Mucosa of rectum (tissue), 2 donors: ENCODE measurements at regions not wholly inside any gene's neighbourhood (a gene's known extent, or its start where the extent isn't known, plus 50 kb on each side); places are given as distances from the start of the nearest gene placed in this dataset.
"Not testable (repeated sequence)": the region's sequence is repeated elsewhere in the genome, so short reads cannot be mapped to it uniquely, and the experiment has no call there.

ENCODE experiments used
- H3K27ac ChIP-seq, 2 donors: one replicate each; pipeline ENCODE4 v1.7.0; 2013; ENCODE audit warnings: inconsistent platforms in 2 of 2, low read depth in 2 of 2, low read length in 2 of 2
- H3K27me3 ChIP-seq, 2 donors: one replicate each; pipeline ENCODE4 v1.7.0; 2013; ENCODE audit warnings: low read length in 2 of 2; ENCODE audit not compliant: control insufficient read depth in 2 of 2, insufficient read depth in 2 of 2
- H3K36me3 ChIP-seq, 2 donors: one replicate each; pipeline ENCODE4 v1.7.0; 2013; ENCODE audit warnings: low read length in 2 of 2; ENCODE audit not compliant: control insufficient read depth in 2 of 2, insufficient read depth in 2 of 2
- H3K4me1 ChIP-seq, 2 donors: one replicate each; pipeline ENCODE4 v1.7.0; 2013; ENCODE audit warnings: low read length in 2 of 2, mild to moderate bottlenecking in 1 of 2; ENCODE audit not compliant: control insufficient read depth in 2 of 2, insufficient read depth in 2 of 2
- H3K4me3 ChIP-seq, 2 donors: one replicate each; pipeline ENCODE4 v1.7.0; 2013; ENCODE audit warnings: low read length in 2 of 2
- H3K9ac ChIP-seq, 2 donors: one replicate each; pipeline ENCODE4 v1.7.0; 2013; ENCODE audit warnings: low read length in 2 of 2, low read depth in 1 of 2, mild to moderate bottlenecking in 1 of 2
- H3K9me3 ChIP-seq, 2 donors: one replicate each; pipeline ENCODE4 v1.7.0; 2013; ENCODE audit warnings: low read length in 2 of 2; ENCODE audit not compliant: control insufficient read depth in 2 of 2
- donor health status: healthy.
- donor health status: Normal muscosa, but diverticular disease.

GRCh38 chr7:116371536-116371935 lies 128.0 kb upstream of the CAV2 start:
- not testable (repeated sequence) for H3K36me3 ChIP-seq, H3K27me3 ChIP-seq, H3K4me3 ChIP-seq, H3K4me1 ChIP-seq, H3K9ac ChIP-seq, H3K9me3 ChIP-seq, H3K27ac ChIP-seq

GRCh38 chr7:116373229-116373628 lies 126.3 kb upstream of the CAV2 start:
- H3K27me3 ChIP-seq, H3K4me3 ChIP-seq, H3K27ac ChIP-seq, H3K36me3 ChIP-seq, H3K4me1 ChIP-seq, H3K9ac ChIP-seq, H3K9me3 ChIP-seq: not testable (repeated sequence)

GRCh38 chr7:116377721-116378120 lies 121.8 kb upstream of the CAV2 start:
- Histone ChIP-seq H3K4me1 (no peaks in the 10 kb centered on the region), H3K27ac (no peak overlapping the region), H3K4me3 (no peak overlapping the region), H3K9ac (no peak overlapping the region), H3K9me3 (no peaks in the 10 kb centered on the region), H3K27me3 (no peaks in the 10 kb centered on the region), H3K36me3 (no peaks in the 10 kb centered on the region)

- no peak overlapping the region for H3K9ac ChIP-seq
- H3K9me3 ChIP-seq, result no peaks in the 10 kb centered on the region
- no peaks in the 10 kb centered on the region for H3K27me3 ChIP-seq
- no peaks in the 10 kb centered on the region for H3K36me3 ChIP-seq
- no peaks in the 10 kb centered on the region for H3K4me1 ChIP-seq
- H3K4me3 ChIP-seq, result no peak overlapping the region
- H3K27ac ChIP-seq, result no peak overlapping the region
Measured at GRCh38 chr7:116380025-116380424, 119.5 kb upstream of the CAV2 start.

- no peaks in the 10 kb centered on the region for H3K4me1 ChIP-seq
- H3K4me3 ChIP-seq, result no peak overlapping the region
- H3K27me3 ChIP-seq, result no peaks in the 10 kb centered on the region
- no peak overlapping the region for H3K9ac ChIP-seq
- no peak overlapping the region for H3K27ac ChIP-seq
- no peaks in the 10 kb centered on the region for H3K9me3 ChIP-seq
- H3K36me3 ChIP-seq, result no peaks in the 10 kb centered on the region
Measured at GRCh38 chr7:116382375-116382774, 117.2 kb upstream of the CAV2 start.

- no peak overlapping the region for H3K9ac ChIP-seq
- H3K27ac ChIP-seq, result no peak overlapping the region
Measured at GRCh38 chr7:116384936-116385635, 114.5 kb upstream of the CAV2 start.

GRCh38 chr7:116386674-116387073 lies 112.9 kb upstream of the CAV2 start:
- Histone ChIP-seq H3K27ac (no peak overlapping the region), H3K36me3 (no peaks in the 10 kb centered on the region), H3K9ac (no peak overlapping the region), H3K4me1 (no peaks in the 10 kb centered on the region), H3K4me3 (no peak overlapping the region), H3K27me3 (no peaks in the 10 kb centered on the region), H3K9me3 (no peaks in the 10 kb centered on the region)

More at GRCh38 chr7:116384936-116385635, 114.5 kb upstream of the CAV2 start:
- Histone ChIP-seq H3K4me3 (no peak overlapping the region), H3K27me3 (no peaks in the 10 kb centered on the region), H3K9me3 (no peaks in the 10 kb centered on the region), H3K36me3 (no peaks in the 10 kb centered on the region), H3K4me1 (no peaks in the 10 kb centered on the region)

DNA sequence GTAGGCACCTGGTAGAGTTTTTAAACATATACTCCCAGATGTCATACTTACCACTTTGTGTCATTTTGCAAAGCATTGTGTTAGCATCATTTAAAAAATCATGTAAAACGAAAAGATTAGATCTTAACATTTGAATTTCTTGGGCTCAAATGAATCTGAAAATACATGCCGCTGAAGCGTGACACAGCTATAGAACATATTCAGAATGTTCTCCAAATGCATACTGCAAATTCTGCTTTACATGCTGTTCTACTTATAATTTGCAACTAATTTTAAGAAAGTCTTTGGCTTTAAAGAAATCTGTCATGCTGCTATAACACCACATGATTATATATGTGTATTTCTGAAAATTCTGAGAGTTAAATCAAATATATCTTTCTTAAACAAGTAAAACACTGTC lies 109.2 kb upstream of the CAV2 start:
- H3K4me3 ChIP-seq, result no peak overlapping the region
- H3K9ac ChIP-seq, result no peak overlapping the region
- H3K4me1 ChIP-seq, result no peaks in the 10 kb centered on the region
- H3K27me3 ChIP-seq, result no peaks in the 10 kb centered on the region
- H3K27ac ChIP-seq, result no peak overlapping the region
- H3K9me3 ChIP-seq, result no peaks in the 10 kb centered on the region
- no peaks in the 10 kb centered on the region for H3K36me3 ChIP-seq

GRCh38 chr7:116392806-116393205 lies 106.7 kb upstream of the CAV2 start:
- H3K9ac ChIP-seq, result no peak overlapping the region
- no peak overlapping the region for H3K4me3 ChIP-seq
- no peaks in the 10 kb centered on the region for H3K9me3 ChIP-seq
- no peak overlapping the region for H3K27ac ChIP-seq
- no peaks in the 10 kb centered on the region for H3K36me3 ChIP-seq
- no peaks in the 10 kb centered on the region for H3K27me3 ChIP-seq
- no peaks in the 10 kb centered on the region for H3K4me1 ChIP-seq

DNA sequence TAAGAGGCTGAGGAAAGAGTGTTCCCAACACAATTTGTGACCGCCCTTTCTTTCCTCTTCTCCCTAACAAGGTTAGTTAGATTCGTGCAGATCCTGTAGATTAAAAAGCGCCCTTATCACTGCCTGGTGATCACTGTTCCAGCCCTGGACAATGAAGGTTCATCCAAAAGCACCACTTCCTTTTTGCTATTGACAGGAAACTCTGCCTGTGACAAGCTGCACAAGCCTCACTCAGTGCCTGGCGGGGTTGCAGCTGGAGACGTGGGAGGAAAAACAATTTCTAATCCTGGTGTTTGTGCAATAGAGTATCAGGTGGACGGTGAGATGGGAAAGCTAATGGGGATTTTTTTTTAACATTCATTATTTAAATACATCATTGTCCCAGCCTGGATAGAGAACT lies 105.9 kb upstream of the CAV2 start:
- Histone ChIP-seq H3K4me3 (no peak overlapping the region), H3K4me1 (no peaks in the 10 kb centered on the region), H3K27me3 (no peaks in the 10 kb centered on the region), H3K36me3 (no peaks in the 10 kb centered on the region), H3K9ac (no peak overlapping the region), H3K27ac (no peak overlapping the region), H3K9me3 (no peaks in the 10 kb centered on the region)

- H3K9me3 ChIP-seq, result no peaks in the 10 kb centered on the region
- no peaks in the 10 kb centered on the region for H3K27me3 ChIP-seq
- H3K36me3 ChIP-seq, result no peaks in the 10 kb centered on the region
- no peak overlapping the region for H3K27ac ChIP-seq
- no peak overlapping the region for H3K9ac ChIP-seq
- no peak overlapping the region for H3K4me3 ChIP-seq
- H3K4me1 ChIP-seq, result no peaks in the 10 kb centered on the region
Measured at GRCh38 chr7:116394106-116394505, 105.4 kb upstream of the CAV2 start.
